HEK293T (cell line): ENCODE measurements at regions not wholly inside any gene's neighbourhood (a gene's known extent, or its start where the extent isn't known, plus 50 kb on each side); places are given as distances from the start of the nearest gene placed in this dataset.

Source experiments
- ARNT ChIP-seq: fragments of 450-650 bp; IDR thresholded peaks from 2 replicates; pipeline ENCODE4 v1.6.1; 2017; ENCODE audit warnings: mild to moderate bottlenecking
- BHLHE40 ChIP-seq: fragments of 450-650 bp; IDR thresholded peaks from 2 replicates; pipeline ENCODE4 v1.6.1; 2016; ENCODE audit warnings: mild to moderate bottlenecking, moderate library complexity, borderline replicate concordance
- CTBP1 ChIP-seq: fragments of 450-650 bp; IDR thresholded peaks from 2 replicates; pipeline ENCODE4 v1.6.1; 2016; ENCODE audit warnings: borderline replicate concordance
- ELF4 ChIP-seq: fragments of 450-650 bp; IDR thresholded peaks from 2 replicates; pipeline ENCODE4 v1.6.1; 2017; ENCODE audit warnings: antibody characterized with exemption
- FOXA1 ChIP-seq: fragments of 450-650 bp; IDR thresholded peaks from 2 replicates; pipeline ENCODE4 v1.6.1; 2016; ENCODE audit warnings: mild to moderate bottlenecking
- FOXK2 ChIP-seq: fragments of 450-650 bp; IDR thresholded peaks from 2 replicates; pipeline ENCODE4 v1.6.1; 2016; ENCODE audit warnings: mild to moderate bottlenecking
- FOXM1 ChIP-seq: fragments of 450-650 bp; IDR thresholded peaks from 2 replicates; pipeline ENCODE4 v1.6.1; 2017; ENCODE audit warnings: mild to moderate bottlenecking, borderline replicate concordance
- HDGF ChIP-seq: fragments of 450-650 bp; IDR thresholded peaks from 2 replicates; pipeline ENCODE4 v1.6.1; 2017; ENCODE audit warnings: antibody characterized with exemption, borderline replicate concordance
- LEF1 ChIP-seq: fragments of 450-650 bp; IDR thresholded peaks from 2 replicates; pipeline ENCODE4 v1.6.1; 2017; ENCODE audit warnings: mild to moderate bottlenecking, borderline replicate concordance
- NFRKB ChIP-seq: fragments of 450-650 bp; IDR thresholded peaks from 2 replicates; pipeline ENCODE4 v1.6.1; 2016; ENCODE audit warnings: mild to moderate bottlenecking, moderate library complexity
- SP1 ChIP-seq: fragments of 450-650 bp; IDR thresholded peaks from 2 replicates; pipeline ENCODE4 v1.6.1; 2017
- SUZ12 ChIP-seq: fragments of 450-650 bp; IDR thresholded peaks from 2 replicates; pipeline ENCODE4 v1.6.1; 2016; ENCODE audit warnings: mild to moderate bottlenecking
- TARDBP ChIP-seq: fragments of 450-650 bp; IDR thresholded peaks from 2 replicates; pipeline ENCODE4 v1.6.1; 2016
- TF ChIP-seq, protein P1 (sequence below): fragments of 450-650 bp; IDR thresholded peaks from 2 replicates; pipeline ENCODE4 v1.6.1; 2016

DNA sequence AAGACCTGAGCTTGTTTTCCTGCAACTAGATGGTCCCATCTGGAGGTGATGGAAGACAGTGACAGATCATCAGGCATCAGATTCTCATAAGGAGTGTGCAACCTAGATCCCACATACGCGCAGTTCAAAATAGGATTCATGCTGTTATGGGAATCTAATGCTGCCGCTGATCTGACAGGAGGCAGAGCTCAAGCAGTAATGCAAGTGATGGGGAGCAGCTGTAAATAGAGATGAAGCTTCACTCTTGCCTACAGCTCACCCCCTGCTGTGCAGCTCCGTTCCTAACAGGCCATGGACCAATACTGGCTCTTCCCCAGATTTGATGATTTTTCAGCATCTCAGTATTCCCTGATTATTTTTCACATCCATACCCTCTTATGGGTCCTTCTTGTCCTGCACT lies 208.4 kb upstream of the RXFP2 start:
- TF ChIP-seq ELF4: no peak
- TF ChIP-seq, protein P1, sequence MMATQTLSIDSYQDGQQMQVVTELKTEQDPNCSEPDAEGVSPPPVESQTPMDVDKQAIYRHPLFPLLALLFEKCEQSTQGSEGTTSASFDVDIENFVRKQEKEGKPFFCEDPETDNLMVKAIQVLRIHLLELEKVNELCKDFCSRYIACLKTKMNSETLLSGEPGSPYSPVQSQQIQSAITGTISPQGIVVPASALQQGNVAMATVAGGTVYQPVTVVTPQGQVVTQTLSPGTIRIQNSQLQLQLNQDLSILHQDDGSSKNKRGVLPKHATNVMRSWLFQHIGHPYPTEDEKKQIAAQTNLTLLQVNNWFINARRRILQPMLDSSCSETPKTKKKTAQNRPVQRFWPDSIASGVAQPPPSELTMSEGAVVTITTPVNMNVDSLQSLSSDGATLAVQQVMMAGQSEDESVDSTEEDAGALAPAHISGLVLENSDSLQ: no peak
- no peak for TF ChIP-seq SUZ12
- TF ChIP-seq NFRKB: no peak
- TF ChIP-seq BHLHE40: no peak
- no peak for TF ChIP-seq ARNT
- no peak for TF ChIP-seq FOXK2
- no peak for TF ChIP-seq FOXM1
- no peak for TF ChIP-seq CTBP1
- no peak for TF ChIP-seq HDGF
- TF ChIP-seq TARDBP: no peak
- TF ChIP-seq SP1: no peak
- no peak for TF ChIP-seq FOXA1
- TF ChIP-seq LEF1: no peak
